ENCODE measurements at regions not wholly inside any gene's neighbourhood (a gene's known extent, or its start where the extent isn't known, plus 50 kb on each side); places are given as distances from the start of the nearest gene placed in this dataset.

- intact Hi-C loops (cut with DNase I), result no loop called here
- H3K27ac ChIP-seq (ENCODE audit: low read depth in 2 of 2, low read length in 2 of 2), result no peak overlapping the region
- no peaks in the 10 kb centered on the region for H3K4me1 ChIP-seq (ENCODE audit: control insufficient read depth in 2 of 3, insufficient read depth in 2 of 3, low read depth in 1 of 3, low read length in 3 of 3)
- no peak for FAIRE-seq
- no peak overlapping the region for H3K9ac ChIP-seq (ENCODE audit: low read length in 3 of 3)
- no peaks in the 10 kb centered on the region for H3K36me3 ChIP-seq (ENCODE audit: control insufficient read depth in 2 of 3, insufficient read depth in 3 of 3, low read length in 3 of 3)
- TF ChIP-seq CTCF (IDR thresholded peaks at IDR 0.05; ENCODE audit: borderline replicate concordance, extremely low read depth, insufficient read depth), result no peak
- no peak for DNase-seq
- H3K27me3 ChIP-seq (ENCODE audit: control insufficient read depth, insufficient read depth, low read length), result no peaks in the 10 kb centered on the region
- H3K9me3 ChIP-seq (ENCODE audit: control insufficient read depth in 2 of 3, insufficient read depth in 1 of 3, low read length in 3 of 3), result no peaks in the 10 kb centered on the region
- H3K4me3 ChIP-seq (ENCODE audit: low read length in 3 of 3), result no peak overlapping the region
Measured at GRCh38 chr13:44661936-44662335, 85.8 kb upstream of the TSC22D1 start.

DNA sequence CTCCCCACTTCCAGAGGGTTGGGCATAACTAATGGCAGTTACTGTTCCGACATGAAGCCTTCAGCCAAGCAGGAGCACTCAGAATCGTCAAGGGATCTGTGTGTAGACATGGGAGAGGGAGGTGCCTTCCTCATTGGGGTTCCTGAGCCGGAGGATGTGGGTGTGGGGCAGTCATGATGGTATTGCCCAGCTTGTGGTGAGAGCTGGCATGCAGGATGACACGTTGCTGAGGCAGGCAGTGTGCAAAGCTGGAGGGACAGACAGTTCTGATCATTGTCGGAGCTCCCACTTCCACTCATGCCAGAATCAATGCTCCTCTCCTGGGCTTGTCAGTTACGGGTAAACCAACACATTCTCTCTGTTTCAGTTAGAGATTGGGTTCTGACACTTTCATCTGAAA is 83.9 kb upstream of the TSC22D1 start:
- intact Hi-C loops (cut with DNase I), result no loop called here
- H3K4me1 ChIP-seq (ENCODE audit: control insufficient read depth in 2 of 3, insufficient read depth in 2 of 3, low read depth in 1 of 3, low read length in 3 of 3), result no peaks in the 10 kb centered on the region
- TF ChIP-seq CTCF (IDR thresholded peaks at IDR 0.05; ENCODE audit: borderline replicate concordance, extremely low read depth, insufficient read depth), result no peak

DNA sequence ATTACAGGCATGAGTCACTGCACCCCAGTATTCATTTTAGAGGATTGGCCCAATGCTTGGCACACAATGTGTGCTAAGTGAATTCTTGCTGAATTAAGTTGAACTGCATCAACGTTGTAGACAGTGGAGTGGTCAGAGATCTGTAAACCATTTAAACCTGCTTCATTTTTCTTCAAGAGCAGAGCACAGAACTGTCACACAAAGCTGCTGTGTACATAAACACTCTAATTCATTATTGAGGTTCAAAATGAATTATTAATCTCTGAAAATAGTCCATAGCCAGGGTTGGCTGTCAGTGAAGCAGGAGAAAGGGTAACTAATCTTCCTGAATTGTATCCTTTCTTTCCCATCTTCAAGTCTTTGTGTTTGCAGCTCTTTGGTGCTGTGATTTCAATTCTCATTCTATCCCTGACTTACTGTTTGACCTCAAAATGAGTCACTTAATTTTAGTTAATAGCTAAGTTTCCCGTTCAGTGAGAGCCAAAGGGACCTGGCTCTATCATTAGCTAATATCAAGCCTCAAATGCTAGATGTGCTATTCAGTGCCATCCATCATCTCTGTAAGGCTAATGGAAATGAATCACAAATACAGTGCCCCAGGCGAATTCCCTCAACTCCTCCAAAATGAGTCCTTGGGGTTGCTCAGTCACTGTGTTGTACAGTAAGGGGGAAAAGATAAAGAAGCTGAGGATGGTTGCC is 77.0 kb upstream of the TSC22D1 start:
- DNase-seq, result no peak
- no peaks in the 10 kb centered on the region for H3K36me3 ChIP-seq (ENCODE audit: control insufficient read depth in 2 of 3, insufficient read depth in 3 of 3, low read length in 3 of 3)
- TF ChIP-seq CTCF (IDR thresholded peaks at IDR 0.05; ENCODE audit: borderline replicate concordance, extremely low read depth, insufficient read depth), result no peak

More for the DNA sequence above, 83.9 kb upstream of the TSC22D1 start:
- no peaks in the 10 kb centered on the region for H3K27me3 ChIP-seq (ENCODE audit: control insufficient read depth, insufficient read depth, low read length)
- DNase-seq (no peak), FAIRE-seq (no peak)
- no peak overlapping the region for H3K9ac ChIP-seq (ENCODE audit: low read length in 3 of 3)
- no peak overlapping the region for H3K27ac ChIP-seq (ENCODE audit: low read depth in 2 of 2, low read length in 2 of 2)
- no peaks in the 10 kb centered on the region for H3K9me3 ChIP-seq (ENCODE audit: control insufficient read depth in 2 of 3, insufficient read depth in 1 of 3, low read length in 3 of 3)
- no peaks in the 10 kb centered on the region for H3K36me3 ChIP-seq (ENCODE audit: control insufficient read depth in 2 of 3, insufficient read depth in 3 of 3, low read length in 3 of 3)
- no peak overlapping the region for H3K4me3 ChIP-seq (ENCODE audit: low read length in 3 of 3)

DNA sequence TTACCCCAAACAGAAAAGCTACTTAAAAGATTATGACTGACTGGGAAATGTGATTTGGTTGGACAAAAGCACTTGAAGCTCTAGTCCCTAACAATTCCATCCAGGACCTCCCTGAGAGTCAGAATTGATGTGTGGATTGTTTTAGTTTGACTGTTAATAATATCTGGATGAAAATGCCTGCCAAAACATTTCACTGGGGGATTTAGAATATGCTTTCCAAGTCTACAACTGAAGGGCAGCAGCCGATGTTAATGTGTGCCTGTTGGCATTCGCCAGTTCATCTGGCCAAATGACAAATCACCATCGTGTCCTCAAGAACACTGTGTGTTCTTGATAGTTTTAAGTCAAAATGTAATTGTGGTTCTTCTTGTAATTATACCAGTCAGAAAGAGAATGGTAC is 76.0 kb upstream of the TSC22D1 start:
- no peak overlapping the region for H3K4me3 ChIP-seq (ENCODE audit: low read length in 3 of 3)
- no peaks in the 10 kb centered on the region for H3K9me3 ChIP-seq (ENCODE audit: control insufficient read depth in 2 of 3, insufficient read depth in 1 of 3, low read length in 3 of 3)
- FAIRE-seq, result no peak
- H3K27ac ChIP-seq (ENCODE audit: low read depth in 2 of 2, low read length in 2 of 2), result no peak overlapping the region
- H3K4me1 ChIP-seq (ENCODE audit: control insufficient read depth in 2 of 3, insufficient read depth in 2 of 3, low read depth in 1 of 3, low read length in 3 of 3), result no peaks in the 10 kb centered on the region
- H3K9ac ChIP-seq (ENCODE audit: low read length in 3 of 3), result no peak overlapping the region
- no peaks in the 10 kb centered on the region for H3K36me3 ChIP-seq (ENCODE audit: control insufficient read depth in 2 of 3, insufficient read depth in 3 of 3, low read length in 3 of 3)
- no peaks in the 10 kb centered on the region for H3K27me3 ChIP-seq (ENCODE audit: control insufficient read depth, insufficient read depth, low read length)
- DNase-seq, result no peak
- intact Hi-C loops (cut with DNase I), result no loop called here
- no peak for TF ChIP-seq CTCF (IDR thresholded peaks at IDR 0.05; ENCODE audit: borderline replicate concordance, extremely low read depth, insufficient read depth)

More for the DNA sequence above, 77.0 kb upstream of the TSC22D1 start:
- no peak overlapping the region for H3K9ac ChIP-seq (ENCODE audit: low read length in 3 of 3)
- H3K4me1 ChIP-seq (ENCODE audit: control insufficient read depth in 2 of 3, insufficient read depth in 2 of 3, low read depth in 1 of 3, low read length in 3 of 3), result no peaks in the 10 kb centered on the region
- no peak overlapping the region for H3K4me3 ChIP-seq (ENCODE audit: low read length in 3 of 3)
- H3K27ac ChIP-seq (ENCODE audit: low read depth in 2 of 2, low read length in 2 of 2), result no peak overlapping the region
- H3K27me3 ChIP-seq (ENCODE audit: control insufficient read depth, insufficient read depth, low read length), result no peaks in the 10 kb centered on the region
- FAIRE-seq, result no peak
- intact Hi-C loops (cut with DNase I), result no loop called here
- H3K9me3 ChIP-seq (ENCODE audit: control insufficient read depth in 2 of 3, insufficient read depth in 1 of 3, low read length in 3 of 3), result no peaks in the 10 kb centered on the region

Data from kidney (tissue), 13 donors.